HG02642 (cell line): ENCODE measurements at regions not wholly inside any gene's neighbourhood (a gene's known extent, or its start where the extent isn't known, plus 50 kb on each side); places are given as distances from the start of the nearest gene placed in this dataset.

Experiments used
- ATAC-seq: cut with Tn5 transposase; IDR thresholded peaks from one replicate; pipeline ENCODE4 v1.9.1; 2021; ENCODE audit warnings: mild to moderate bottlenecking; ENCODE audit not compliant: unreplicated experiment, poor library complexity

DNA sequence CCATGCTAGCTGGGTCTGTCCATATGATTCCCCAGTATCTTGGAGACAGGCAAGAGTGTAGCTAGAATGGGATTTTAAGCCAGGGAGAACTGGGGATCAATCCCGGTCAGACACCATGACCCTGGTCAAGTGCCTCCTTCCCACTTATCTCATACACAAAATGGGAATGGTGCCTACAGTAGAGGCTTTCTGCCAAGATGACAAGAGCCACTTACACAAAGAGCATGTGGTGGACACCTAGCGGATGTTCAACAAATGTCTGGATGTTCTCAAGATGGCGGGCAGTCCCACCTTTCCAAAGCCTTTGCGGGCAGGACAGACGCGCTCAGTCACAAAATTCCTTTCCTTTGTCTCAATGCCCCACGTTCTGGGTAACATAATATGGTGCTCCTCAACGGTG lies 57.3 kb downstream of the MAF start:
- ATAC-seq, result no peak

DNA sequence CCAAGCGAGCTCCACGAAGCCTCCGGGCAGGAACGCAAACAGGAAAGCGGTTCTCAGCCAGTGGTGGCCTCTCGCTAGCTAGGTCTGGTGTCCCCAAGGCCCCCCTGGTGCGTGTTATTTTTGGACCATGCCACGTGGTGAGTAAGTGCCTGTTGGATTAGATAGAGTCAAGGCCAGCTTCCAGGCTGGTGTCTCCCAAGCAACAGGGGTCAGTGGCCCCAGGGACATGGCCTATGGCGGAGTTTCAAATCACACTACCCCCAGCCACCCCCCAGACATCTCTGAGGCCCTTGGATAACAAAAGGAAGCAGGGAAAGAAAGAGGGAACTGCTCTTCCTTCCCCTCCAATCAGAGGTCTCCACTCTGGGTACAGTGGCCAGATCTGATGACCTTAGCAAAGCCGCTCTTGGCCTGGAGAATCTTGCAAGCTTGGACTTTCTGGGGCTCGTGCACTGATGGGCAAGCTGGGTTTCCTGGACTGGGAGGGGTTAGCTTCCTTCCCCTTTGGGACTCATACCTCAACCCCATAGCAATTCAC lies 58.2 kb downstream of the MAF start:
- ATAC-seq, result no peak

GRCh38 chr16:79540825-79541595 lies 59.5 kb downstream of the MAF start:
- no peak for ATAC-seq

DNA sequence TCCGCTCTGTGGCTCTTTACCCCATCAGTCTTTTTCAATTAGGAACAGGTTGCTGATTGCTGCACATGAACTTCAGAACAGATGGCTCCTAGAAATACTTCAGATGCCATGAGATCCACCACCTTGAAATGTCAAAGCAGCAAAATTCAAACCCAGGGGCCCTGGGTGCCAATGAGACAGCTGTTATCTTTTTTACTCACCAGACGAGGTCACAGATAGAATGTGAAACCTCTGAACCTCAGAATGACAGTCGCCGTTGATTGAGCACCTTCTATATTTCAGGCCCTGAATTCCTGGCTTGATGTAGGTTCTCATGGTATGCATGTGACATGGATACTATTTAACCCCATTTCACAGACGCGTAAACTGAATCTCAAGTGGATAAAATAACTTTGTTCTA lies 63.0 kb downstream of the MAF start:
- no peak for ATAC-seq

- no peak for ATAC-seq
Measured at GRCh38 chr16:79536958-79537357, 63.6 kb downstream of the MAF start.

DNA sequence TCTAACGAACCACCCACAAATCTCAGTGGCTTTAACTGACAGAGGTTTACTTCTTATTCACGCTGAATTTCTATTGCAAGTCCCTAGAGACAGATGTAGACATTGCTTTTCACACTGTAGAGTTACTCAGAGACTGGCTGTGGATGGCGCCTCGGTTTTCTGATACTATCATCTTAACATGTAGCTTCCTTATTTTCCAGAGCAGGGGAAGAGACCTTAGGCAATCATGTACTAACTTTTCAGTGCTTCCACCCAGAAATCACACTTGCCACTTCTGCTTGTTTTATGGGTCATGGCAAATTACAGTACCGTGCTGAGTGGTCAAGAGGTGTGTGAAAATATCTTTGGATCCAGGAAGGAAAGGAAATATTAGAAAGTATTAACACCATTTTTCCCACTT lies 65.4 kb downstream of the MAF start:
- ATAC-seq, result no peak

- ATAC-seq, result no peak
Measured at GRCh38 chr16:79534143-79534542, 66.4 kb downstream of the MAF start.

GRCh38 chr16:79533292-79533691 lies 67.2 kb downstream of the MAF start:
- ATAC-seq, result no peak

DNA sequence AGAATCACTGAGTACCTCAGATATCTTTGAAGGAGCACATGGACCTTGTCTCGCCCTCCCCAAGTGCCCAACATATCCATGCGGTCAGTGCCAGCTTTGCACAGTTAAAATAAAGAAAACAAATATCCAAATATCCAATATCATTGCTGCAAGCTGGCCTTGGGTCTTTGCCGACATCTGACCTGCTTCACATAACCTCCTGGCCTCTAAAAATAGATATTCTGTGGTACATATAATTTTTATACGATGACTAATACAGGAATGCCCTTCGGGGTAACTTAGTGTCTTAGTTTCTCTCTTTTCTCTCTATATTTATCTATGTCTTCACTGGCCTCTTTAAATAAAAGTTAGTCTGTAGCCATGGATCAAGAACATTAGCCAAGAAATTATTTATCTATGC lies 67.8 kb downstream of the MAF start:
- ATAC-seq, result no peak

DNA sequence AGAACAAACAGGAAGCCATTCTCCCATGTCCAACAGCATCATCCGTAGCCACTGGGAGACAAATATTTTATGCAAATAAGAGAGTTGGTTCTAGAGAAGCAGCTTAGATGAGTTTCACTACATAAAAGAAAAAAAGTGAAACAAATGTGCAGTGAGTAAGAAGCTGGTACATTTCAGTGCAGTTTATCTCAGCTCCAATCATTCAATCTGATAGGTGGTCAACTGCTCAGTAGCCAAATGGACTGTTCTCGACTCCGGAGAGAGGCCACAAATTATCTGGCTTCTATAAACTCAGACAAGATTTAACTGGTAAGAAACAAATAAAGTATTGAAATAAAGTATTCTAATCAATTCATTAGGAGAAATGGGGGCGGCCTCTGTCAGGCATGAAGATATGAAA lies 68.3 kb downstream of the MAF start:
- no peak for ATAC-seq

- ATAC-seq, result no peak
Measured at GRCh38 chr16:79528338-79528737, 72.2 kb downstream of the MAF start.

GRCh38 chr16:79523971-79524370 lies 76.6 kb downstream of the MAF start:
- no peak for ATAC-seq

GRCh38 chr16:79519448-79519847 lies 81.1 kb downstream of the MAF start:
- ATAC-seq, result no peak

DNA sequence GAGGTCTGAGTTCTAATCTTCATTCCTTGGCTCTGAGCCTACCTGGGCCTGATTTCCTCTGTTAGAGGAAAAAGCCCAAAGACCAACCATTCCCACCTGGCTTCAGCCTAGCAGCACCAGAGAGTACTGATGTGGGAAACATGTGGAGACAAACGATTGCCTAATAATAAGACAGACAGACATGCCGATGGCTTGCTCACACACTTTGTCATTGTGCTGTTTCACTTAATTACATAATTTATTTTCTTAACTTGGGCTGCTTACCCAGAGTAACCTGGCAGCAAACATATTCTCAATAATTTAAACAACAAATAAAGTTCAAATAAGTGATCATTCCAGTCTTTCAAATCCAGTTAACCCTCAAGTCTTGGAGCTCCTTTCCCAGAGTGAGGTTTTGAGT lies 83.4 kb downstream of the MAF start:
- ATAC-seq, result no peak

DNA sequence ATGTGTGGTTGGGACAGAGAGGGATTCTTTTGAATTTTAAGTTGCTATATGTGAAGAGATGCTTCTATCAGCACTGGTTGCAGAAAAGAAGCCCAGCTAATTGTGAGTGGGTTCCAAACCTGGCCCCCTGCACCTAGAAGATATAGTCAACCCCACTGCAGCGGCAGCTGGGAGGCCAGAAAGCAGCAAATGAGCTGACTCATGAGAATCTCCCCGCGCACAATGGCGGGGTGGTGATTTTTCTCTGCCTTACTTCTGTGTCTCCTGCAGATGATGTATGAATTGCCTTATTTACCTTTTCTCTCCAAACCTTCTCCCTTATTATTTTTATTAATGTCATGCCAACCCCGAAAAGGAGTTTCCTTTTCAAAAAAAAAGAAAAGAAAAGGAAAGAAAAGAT lies 89.7 kb downstream of the MAF start:
- ATAC-seq, result no peak

DNA sequence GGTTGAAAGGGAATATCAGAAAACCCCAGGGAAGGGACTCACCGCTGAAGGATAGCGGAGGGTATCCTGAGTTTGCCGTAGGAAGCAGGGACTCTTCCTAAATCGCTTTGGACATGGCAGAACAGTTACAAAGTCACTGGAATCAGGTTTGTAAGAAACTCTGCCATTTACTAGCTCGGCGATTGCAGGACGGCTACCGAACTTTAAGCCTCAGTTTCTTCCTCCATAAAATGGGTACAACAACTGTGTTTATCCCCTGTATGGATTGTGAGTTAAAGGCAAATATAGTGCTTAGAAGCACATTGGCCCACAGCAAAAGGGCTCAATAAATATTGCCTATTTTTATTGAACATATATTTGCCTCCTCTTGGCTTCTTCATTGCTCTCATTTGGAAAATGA lies 90.6 kb downstream of the MAF start:
- no peak for ATAC-seq

- no peak for ATAC-seq
Measured at GRCh38 chr16:79509211-79509631, 91.3 kb downstream of the MAF start.

DNA sequence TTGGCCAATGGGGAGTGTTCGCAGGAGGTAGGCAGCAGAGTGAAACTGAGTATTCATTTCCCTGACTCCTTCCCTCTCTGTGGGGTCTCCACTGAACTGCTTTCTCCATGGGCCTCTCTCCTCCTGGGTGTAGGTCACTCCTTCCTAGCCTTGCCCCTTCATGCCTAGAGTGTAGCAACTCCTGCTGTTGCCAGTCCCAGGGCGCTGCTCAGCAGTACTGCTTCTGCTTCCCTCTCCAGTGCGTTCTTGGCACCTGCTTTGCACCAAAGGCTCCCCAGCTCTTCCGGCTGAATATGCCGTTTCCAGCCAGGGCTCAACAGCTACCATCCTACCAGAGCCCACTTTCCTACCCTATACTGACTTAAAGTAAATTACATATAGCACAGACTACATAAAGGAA lies 92.2 kb downstream of the MAF start:
- no peak for ATAC-seq

- ATAC-seq, result no peak
Measured at GRCh38 chr16:79505344-79505743, 95.2 kb downstream of the MAF start.

GRCh38 chr16:79503511-79503910 lies 97.0 kb downstream of the MAF start:
- no peak for ATAC-seq

DNA sequence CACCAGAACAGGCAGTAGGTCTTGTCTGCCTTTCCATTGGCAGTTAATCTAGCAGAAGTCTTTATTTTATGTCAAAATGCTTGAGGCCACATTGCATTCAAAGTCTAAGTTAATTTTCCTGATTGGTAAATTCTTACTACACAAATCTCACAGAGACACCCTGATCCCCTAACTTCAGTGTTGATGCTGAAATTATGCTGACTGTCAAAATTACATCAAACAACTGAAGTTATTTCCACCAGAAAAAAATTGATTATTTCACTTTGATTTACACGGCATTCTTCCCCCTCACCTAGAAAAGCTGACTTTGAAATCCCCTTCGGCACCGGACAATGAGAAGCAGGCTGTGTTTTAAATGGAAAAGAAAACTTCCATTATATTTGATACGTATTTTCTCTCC lies 99.1 kb downstream of the MAF start:
- ATAC-seq, result no peak

DNA sequence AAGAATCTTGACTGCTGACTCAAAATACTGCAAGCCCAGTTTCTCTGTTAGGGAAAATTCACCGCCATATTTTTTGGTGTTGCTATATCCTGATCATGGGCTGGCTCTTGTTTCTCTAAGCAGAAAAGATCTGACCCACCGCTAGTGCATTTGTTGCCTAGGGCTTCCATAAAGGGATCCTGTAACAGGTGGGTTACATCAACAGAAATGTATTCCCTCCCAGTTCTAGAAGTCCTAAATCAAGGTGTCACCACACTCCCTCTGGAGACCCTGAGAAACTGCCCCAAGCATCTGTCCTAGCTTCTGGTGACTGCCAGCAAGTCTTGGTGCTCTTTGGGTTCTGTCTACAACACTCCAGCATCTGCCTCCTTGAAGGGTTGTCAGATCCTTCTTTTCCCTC lies 99.7 kb downstream of the MAF start:
- ATAC-seq, result no peak
